Endothelial cell of umbilical vein (primary cell): ENCODE measurements at regions not wholly inside any gene's neighbourhood (a gene's known extent, or its start where the extent isn't known, plus 50 kb on each side); places are given as distances from the start of the nearest gene placed in this dataset.

Experiments used
- BruUV-seq: library from RNA; stranded (reverse); fragments of 400-500 nt; replicated peaks from 2 replicates; lab custom pipeline; 2021; lab: Mats Ljungman, UMichigan
- CTCF ChIA-PET: fragments of 300-600, 350-600 bp; sonication (Branson Sonifier 250); formaldehyde crosslinking; loops from one replicate; lab custom pipeline; 2021; ENCODE audit warnings: antibody characterized with exemption, inconsistent platforms; lab: Charles Lee
- POLR2A ChIA-PET: fragments of 300-600, 350-600 bp; sonication (Branson Sonifier 250); formaldehyde crosslinking; loops from one replicate; lab custom pipeline; 2021; ENCODE audit warnings: antibody characterized with exemption, inconsistent platforms; lab: Charles Lee
- DNase-seq: peaks from one replicate; pipeline ENCODE4 v3.0.0-alpha.2; 2011; ENCODE audit warnings: low read depth, low spot score
- FAIRE-seq: peaks from 2 replicates; lab custom pipeline; 2011; peaks lifted over from hg19 to GRCh38; lab: Jason Lieb, UNC
- H2AFZ ChIP-seq: 2 replicates; pipeline ENCODE4 v1.6.0; 2012; ENCODE audit warnings: low read depth, low read length, control low read depth, inconsistent platforms
- H3K27ac ChIP-seq: 2 replicates; pipeline ENCODE4 v1.5.1; 2011; ENCODE audit warnings: low read depth, mild to moderate bottlenecking, control low read depth, low read length, moderate library complexity; ENCODE audit not compliant: insufficient read depth
- H3K27me3 ChIP-seq, 2 experiments: 2 replicates each; pipeline versions ENCODE4 v1.6.0 to v1.6.1; 2011; ENCODE audit warnings: low read length in 2 of 2, mixed read lengths in 1 of 2; ENCODE audit not compliant: control insufficient read depth in 2 of 2, insufficient read depth in 2 of 2
- H3K36me3 ChIP-seq, 2 experiments: 2 replicates in 1 of 2; 3 replicates in 1 of 2; pipeline ENCODE4 v1.5.1; 2011; ENCODE audit warnings: low read length in 2 of 2, mild to moderate bottlenecking in 1 of 2, moderate library complexity in 1 of 2; ENCODE audit not compliant: control insufficient read depth in 2 of 2, insufficient read depth in 2 of 2; ENCODE audit errors: extremely low read depth in 1 of 2
- H3K4me1 ChIP-seq: 3 replicates; pipeline ENCODE4 v1.5.1; 2011; ENCODE audit warnings: mild to moderate bottlenecking, low read length; ENCODE audit not compliant: control insufficient read depth, insufficient read depth; ENCODE audit errors: extremely low read depth
- H3K4me2 ChIP-seq: 2 replicates; pipeline ENCODE4 v1.6.1; 2011; ENCODE audit warnings: low read length, control low read depth, mixed read lengths; ENCODE audit not compliant: insufficient read depth
- H3K4me3 ChIP-seq, 3 experiments: fragments of 200-600 bp in 1 of 3; sonication (generic), shearing (Covaris generic) in 1 of 3; replicated peaks in 1 of 3; 2 replicates each; pipeline ENCODE4 v1.5.1; 2011 to 2016; ENCODE audit warnings: control low read depth in 3 of 3, low read length in 3 of 3, mild to moderate bottlenecking in 2 of 3, inconsistent platforms in 1 of 3, low read depth in 1 of 3, moderate library complexity in 1 of 3; ENCODE audit not compliant: insufficient read depth in 1 of 3
- H3K79me2 ChIP-seq: 2 replicates; pipeline ENCODE4 v1.6.0; 2012; ENCODE audit warnings: low read length, inconsistent platforms; ENCODE audit not compliant: control insufficient read depth, insufficient read depth
- H3K9ac ChIP-seq: replicated peaks from 2 replicates; pipeline ENCODE3; 2011; ENCODE audit warnings: low read length, control low read depth; ENCODE audit not compliant: insufficient read depth; ENCODE audit errors: extremely low read depth
- H3K9me1 ChIP-seq: replicated peaks from 3 replicates; pipeline ENCODE4 v1.6.0; 2011; ENCODE audit warnings: mild to moderate bottlenecking, low read length; ENCODE audit not compliant: control insufficient read depth, insufficient read depth; ENCODE audit errors: extremely low read depth
- H3K9me3 ChIP-seq: replicated peaks from 2 replicates; pipeline ENCODE4 v1.5.1; 2012; ENCODE audit warnings: low read length, inconsistent platforms; ENCODE audit not compliant: control insufficient read depth, insufficient read depth
- H4K20me1 ChIP-seq: replicated peaks from 2 replicates; pipeline ENCODE3; 2011; ENCODE audit warnings: mild to moderate bottlenecking, low read length; ENCODE audit not compliant: control insufficient read depth, insufficient read depth; ENCODE audit errors: extremely low read depth
- CTCF ChIP-seq, 2 donors: IDR thresholded peaks; 1 replicate in 1 of 2; 2 replicates in 1 of 2; pipeline ENCODE4 v1.5.1; 2011; ENCODE audit warnings: low read length in 2 of 2, mild to moderate bottlenecking in 2 of 2, moderate library complexity in 2 of 2, control low read depth in 1 of 2, inconsistent platforms in 1 of 2, low read depth in 1 of 2; ENCODE audit not compliant: insufficient read depth in 1 of 2; ENCODE audit errors: extremely low read depth in 1 of 2
- EZH2 ChIP-seq: IDR thresholded peaks from 2 replicates; pipeline ENCODE4 v1.6.1; 2012; ENCODE audit warnings: borderline replicate concordance, low read depth, mild to moderate bottlenecking, moderate library complexity, low read length, inconsistent platforms; ENCODE audit not compliant: severe bottlenecking
- FOS ChIP-seq: IDR thresholded peaks from 2 replicates; pipeline ENCODE4 v1.6.1; 2011; ENCODE audit warnings: mild to moderate bottlenecking, low read length, moderate library complexity, borderline replicate concordance; ENCODE audit not compliant: insufficient read depth
- GATA2 ChIP-seq: IDR thresholded peaks from 2 replicates; pipeline ENCODE4 v1.7.0; 2011; ENCODE audit warnings: low read depth, mild to moderate bottlenecking, moderate library complexity, mixed read lengths, low read length; ENCODE audit not compliant: insufficient read length, insufficient read depth
- JUN ChIP-seq: IDR thresholded peaks from 2 replicates; pipeline ENCODE4 v1.6.1; 2011; ENCODE audit warnings: borderline replicate concordance, low read depth; ENCODE audit not compliant: insufficient read length, insufficient read depth
- MAX ChIP-seq: IDR thresholded peaks from 2 replicates; pipeline ENCODE4 v1.6.1; 2011; ENCODE audit not compliant: insufficient read depth, insufficient read length
- MYC ChIP-seq: IDR thresholded peaks from one replicate; pipeline ENCODE4 v1.6.1; 2011; ENCODE audit warnings: mild to moderate bottlenecking, low read depth, low read length
- POLR2A ChIP-seq: IDR thresholded peaks from 2 replicates; pipeline ENCODE4 v1.6.1; 2012; ENCODE audit warnings: low read depth, mild to moderate bottlenecking, control low read depth, low read length
- POLR2AphosphoS5 ChIP-seq: IDR thresholded peaks from 2 replicates; pipeline ENCODE4 v1.6.1; 2012; ENCODE audit warnings: low read depth, mild to moderate bottlenecking, control low read depth, low read length, moderate library complexity; ENCODE audit not compliant: insufficient read depth
- dilution Hi-C: fragments of 300-500 bp; cut with MboI; formaldehyde crosslinking; loops from one replicate; pipeline ENCODE4 v1.15.0; 2019; ENCODE audit warnings: low sequenced_read_pairs; ENCODE audit not compliant: extremely low pct_ligation_motif_present
- intact Hi-C: fragments of 100-400 bp; cut with micrococcal nuclease; formaldehyde crosslinking; loops from one replicate; pipeline ENCODE4 v1.10.0; 2022

GRCh38 chr21:17688912-17689874 lies 76.5 kb upstream of the BTG3 start:
- no TSS peak for BruUV-seq
- dilution Hi-C loops (no loop called here), intact Hi-C loops (no loop called here)
- H3K4me3 ChIP-seq, result no peak overlapping the region
- H2AFZ ChIP-seq, result no peak overlapping the region
- H3K9ac ChIP-seq, result no peak overlapping the region
- no peaks in the 10 kb centered on the region for H3K9me3 ChIP-seq
- H4K20me1 ChIP-seq, result no peaks in the 10 kb centered on the region
- H3K9me1 ChIP-seq, result no peaks in the 10 kb centered on the region
- CTCF ChIA-PET, result interaction anchor here (1.2 kb wide), 1 partner anchor 235 kb away, joined by 3 read pairs; no protein-coding TSS in a partner anchor
- H3K27ac ChIP-seq, result no peak overlapping the region
- DNase-seq (no peak), FAIRE-seq (no peak)
- POLR2A ChIA-PET, result no interaction called here
- TF ChIP-seq POLR2A, result no peak
- no peak for TF ChIP-seq FOS
- H3K4me1 ChIP-seq, result no peaks in the 10 kb centered on the region
- no peaks in the 10 kb centered on the region for H3K79me2 ChIP-seq
- no peaks in the 10 kb centered on the region for H3K36me3 ChIP-seq
- H3K27me3 ChIP-seq, result no peaks in the 10 kb centered on the region
- H3K4me2 ChIP-seq, result no peak overlapping the region

- ChIA-PET POLR2A (no interaction called here), CTCF (interaction anchor here (0.7 to 1.0 kb wide), 3 partner anchors 25 to 243 kb away, joined by 3 to 4 read pairs (median 3); no protein-coding TSS in a partner anchor)
- Histone ChIP-seq H3K4me1 (no peaks in the 10 kb centered on the region), H4K20me1 (no peaks in the 10 kb centered on the region), H3K9ac (no peak overlapping the region), H3K4me3 (no peak overlapping the region), H2AFZ (no peak overlapping the region), H3K27me3 (no peaks in the 10 kb centered on the region), H3K27ac (no peak overlapping the region), H3K4me2 (no peak overlapping the region), H3K36me3 (no peaks in the 10 kb centered on the region), H3K9me1 (no peaks in the 10 kb centered on the region), H3K9me3 (no peaks in the 10 kb centered on the region), H3K79me2 (no peaks in the 10 kb centered on the region)
- BruUV-seq, result no TSS peak
- FAIRE-seq (no peak), DNase-seq (no peak)
- dilution Hi-C loops, result no loop called here
- TF ChIP-seq GATA2 (no peak), EZH2 (no peak), JUN (no peak), MAX (no peak), MYC (no peak), POLR2A (no peak), POLR2AphosphoS5 (no peak), CTCF (IDR thresholded peaks at IDR 0.05; ENCODE audit: extremely low read depth in 1 of 2, insufficient read depth in 1 of 2, low read depth in 1 of 2, low read length in 2 of 2) (no peak), FOS (no peak)
- intact Hi-C loops, result no loop called here
These were observed 70.2 kb upstream of the BTG3 start for GRCh38 chr21:17682924-17683323.
